Activated B cell treated with CpG ODN at 0.5 μM for 24 hours (primary cell): ENCODE measurements at regions not wholly inside any gene's neighbourhood (a gene's known extent, or its start where the extent isn't known, plus 50 kb on each side); places are given as distances from the start of the nearest gene placed in this dataset.

ENCODE experiments used
- ATAC-seq: fragments of 200-7000 bp; cut with Tn5 transposase; one replicate; pipeline ENCODE4 v1.10.0; 2021; ENCODE audit warnings: low read depth, mild to moderate bottlenecking, moderate library complexity
- CTCF ChIA-PET: fragments of 350-600 bp; sonication (Branson Sonifier 250); formaldehyde crosslinking; loops from one replicate; lab custom pipeline; 2021; ENCODE audit warnings: antibody characterized with exemption; lab: Charles Lee
- POLR2A ChIA-PET: fragments of 350-600 bp; sonication (Branson Sonifier 250); formaldehyde crosslinking; loops from one replicate; lab custom pipeline; 2021; ENCODE audit warnings: antibody characterized with exemption; lab: Charles Lee
- DNase-seq: peaks from one replicate; pipeline ENCODE4 v3.0.0; 2022
- H3K27ac Mint-ChIP-seq: one replicate; pipeline ENCODE4 v1.8.0; 2020; ENCODE audit warnings: mixed read lengths
- H3K27me3 Mint-ChIP-seq: one replicate; pipeline ENCODE4 v1.8.0; 2021; ENCODE audit warnings: mixed read lengths
- H3K36me3 Mint-ChIP-seq: one replicate; pipeline ENCODE4 v1.8.0; 2021; ENCODE audit warnings: low read depth, mixed read lengths
- H3K4me1 Mint-ChIP-seq: one replicate; pipeline ENCODE4 v1.8.0; 2021; ENCODE audit warnings: mixed read lengths
- H3K4me3 Mint-ChIP-seq: one replicate; pipeline ENCODE4 v1.8.0; 2020; ENCODE audit warnings: mild to moderate bottlenecking, mixed read lengths
- H3K9me3 Mint-ChIP-seq: one replicate; pipeline ENCODE4 v1.8.0; 2020; ENCODE audit warnings: mixed read lengths
- intact Hi-C: fragments of 100-400 bp; cut with micrococcal nuclease; formaldehyde crosslinking; loops from one replicate; pipeline ENCODE4 v1.15.1; 2024
- TF ChIP-seq, protein P1 (sequence below): fragments of 200-600 bp; IDR thresholded peaks from one replicate; pipeline ENCODE4 v1.8.0; 2022; ENCODE audit warnings: antibody characterized with exemption, mild to moderate bottlenecking

DNA sequence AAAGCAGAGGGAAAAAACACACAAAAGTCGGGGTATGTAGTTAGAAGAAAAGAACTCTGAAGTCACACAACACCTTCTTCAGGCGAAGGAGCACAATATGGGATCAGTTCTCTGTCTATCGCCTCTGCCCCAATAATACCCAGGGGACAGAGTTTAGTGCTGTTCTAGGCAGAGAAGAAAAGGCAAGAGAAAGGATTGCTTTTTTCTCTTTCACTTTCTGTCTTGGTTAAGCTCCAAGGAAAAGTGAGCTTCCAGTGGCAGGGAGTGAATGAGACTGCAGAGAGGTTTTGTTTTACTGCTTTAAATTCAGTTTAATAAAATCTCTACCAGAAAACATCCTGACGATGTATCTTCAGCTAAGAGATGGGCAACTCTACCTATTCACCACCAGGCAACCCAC, 86.6 kb upstream of the STXBP5 start:
- TF ChIP-seq, protein P1, sequence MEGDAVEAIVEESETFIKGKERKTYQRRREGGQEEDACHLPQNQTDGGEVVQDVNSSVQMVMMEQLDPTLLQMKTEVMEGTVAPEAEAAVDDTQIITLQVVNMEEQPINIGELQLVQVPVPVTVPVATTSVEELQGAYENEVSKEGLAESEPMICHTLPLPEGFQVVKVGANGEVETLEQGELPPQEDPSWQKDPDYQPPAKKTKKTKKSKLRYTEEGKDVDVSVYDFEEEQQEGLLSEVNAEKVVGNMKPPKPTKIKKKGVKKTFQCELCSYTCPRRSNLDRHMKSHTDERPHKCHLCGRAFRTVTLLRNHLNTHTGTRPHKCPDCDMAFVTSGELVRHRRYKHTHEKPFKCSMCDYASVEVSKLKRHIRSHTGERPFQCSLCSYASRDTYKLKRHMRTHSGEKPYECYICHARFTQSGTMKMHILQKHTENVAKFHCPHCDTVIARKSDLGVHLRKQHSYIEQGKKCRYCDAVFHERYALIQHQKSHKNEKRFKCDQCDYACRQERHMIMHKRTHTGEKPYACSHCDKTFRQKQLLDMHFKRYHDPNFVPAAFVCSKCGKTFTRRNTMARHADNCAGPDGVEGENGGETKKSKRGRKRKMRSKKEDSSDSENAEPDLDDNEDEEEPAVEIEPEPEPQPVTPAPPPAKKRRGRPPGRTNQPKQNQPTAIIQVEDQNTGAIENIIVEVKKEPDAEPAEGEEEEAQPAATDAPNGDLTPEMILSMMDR: no peak
- Mint-ChIP-seq H3K4me3 (no peak overlapping the region), H3K27ac (no peak overlapping the region), H3K36me3 (no peaks in the 10 kb centered on the region), H3K9me3 (peaks cover 5% of the 10 kb centered on the region), H3K4me1 (no peaks in the 10 kb centered on the region), H3K27me3 (peaks cover 6% of the 10 kb centered on the region)
- POLR2A ChIA-PET: no interaction called here
- no peak for ATAC-seq
- DNase-seq: no peak
- CTCF ChIA-PET: no interaction called here
- intact Hi-C loops: no loop called here

DNA sequence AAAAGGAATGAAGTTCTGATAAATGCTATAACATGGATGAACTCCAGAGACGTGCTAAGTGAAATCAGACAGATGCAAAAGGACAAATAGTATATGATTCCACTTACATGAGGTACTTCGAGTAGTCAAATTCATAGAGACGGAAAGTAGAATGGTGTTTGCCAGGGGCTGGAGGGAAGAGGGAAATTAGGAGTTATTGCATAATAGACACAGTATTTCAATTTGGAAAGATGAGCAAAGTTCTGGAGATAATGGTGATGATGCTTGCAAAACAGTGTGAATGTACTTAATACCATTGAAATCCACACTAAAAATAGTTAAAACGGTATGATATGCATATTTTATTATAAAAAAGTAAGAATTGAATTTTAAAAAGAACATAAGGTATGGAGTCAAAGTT, 84.9 kb upstream of the STXBP5 start:
- intact Hi-C loops: no loop called here
- Mint-ChIP-seq H3K27me3 (peaks cover 10% of the 10 kb centered on the region), H3K36me3 (no peaks in the 10 kb centered on the region), H3K4me3 (no peak overlapping the region), H3K9me3 (peaks cover 5% of the 10 kb centered on the region), H3K4me1 (no peaks in the 10 kb centered on the region), H3K27ac (no peak overlapping the region)
- ATAC-seq: no peak
- TF ChIP-seq, protein P1: no peak
- no peak for DNase-seq
- CTCF ChIA-PET: no interaction called here
- POLR2A ChIA-PET: no interaction called here

DNA sequence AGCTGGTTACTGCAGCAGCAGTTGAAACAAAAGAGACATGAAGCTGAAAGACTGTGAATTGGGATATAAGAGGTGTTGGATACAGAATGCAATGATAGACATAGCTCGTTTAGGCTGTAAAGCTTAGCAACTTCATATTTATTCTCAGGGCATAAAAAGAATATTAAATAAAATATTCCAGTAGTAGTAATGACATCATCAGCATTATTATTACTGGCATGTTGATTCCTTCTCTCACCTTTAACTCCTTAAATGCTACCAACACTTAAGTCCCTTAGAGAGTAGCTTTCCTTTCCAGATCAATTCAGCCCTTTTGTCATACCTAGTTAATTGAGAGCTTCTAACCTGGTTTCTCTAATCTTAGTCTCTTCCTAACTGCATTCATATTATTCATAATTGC, 81.4 kb upstream of the STXBP5 start:
- Mint-ChIP-seq H3K9me3 (peaks cover 5% of the 10 kb centered on the region), H3K4me3 (no peak overlapping the region), H3K4me1 (no peaks in the 10 kb centered on the region), H3K27me3 (peaks cover 5% of the 10 kb centered on the region), H3K27ac (no peak overlapping the region), H3K36me3 (no peaks in the 10 kb centered on the region)
- POLR2A ChIA-PET: no interaction called here
- intact Hi-C loops: no loop called here
- DNase-seq: no peak
- ATAC-seq: no peak
- TF ChIP-seq, protein P1: no peak
- CTCF ChIA-PET: no interaction called here

DNA sequence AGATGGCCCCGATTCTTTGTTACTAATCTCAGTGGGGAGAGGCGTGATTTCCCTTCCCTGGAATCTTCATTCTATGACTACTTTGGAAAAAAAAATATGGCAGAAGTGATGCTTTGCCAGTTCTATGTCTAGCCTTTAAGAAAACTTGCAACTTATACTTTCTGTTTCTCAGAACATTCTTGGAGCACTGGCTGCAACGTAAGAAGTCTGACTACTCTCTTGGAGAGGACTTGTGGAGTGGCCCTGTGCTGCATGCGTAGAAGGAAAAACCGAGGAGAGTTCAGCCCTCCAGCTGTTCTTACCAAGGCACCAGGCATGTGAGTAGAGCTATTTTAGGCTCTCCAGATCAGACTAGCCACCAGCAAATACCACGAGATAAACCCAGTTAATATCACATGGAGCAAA, 77.6 kb upstream of the STXBP5 start:
- intact Hi-C loops: no loop called here
- no peak for DNase-seq

DNA sequence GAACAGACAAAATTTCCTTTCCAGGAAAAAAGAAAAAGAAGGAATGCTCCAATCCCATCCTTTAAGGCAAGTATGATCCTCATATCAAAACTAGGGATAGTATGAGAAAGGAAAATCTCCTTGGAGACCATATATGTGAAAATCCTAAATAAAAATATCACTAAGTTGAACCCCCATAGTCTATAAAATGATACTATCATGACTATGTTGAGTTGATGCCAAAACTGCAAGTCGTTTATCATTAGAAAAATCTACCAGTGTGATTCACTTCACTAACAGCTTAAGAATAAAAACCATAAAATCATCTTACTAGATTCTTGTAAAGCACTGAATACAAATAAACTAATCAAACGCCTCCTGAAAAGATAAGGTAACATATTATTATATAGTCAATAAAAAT, 76.6 kb upstream of the STXBP5 start:
- Mint-ChIP-seq H3K27ac (no peak overlapping the region), H3K4me1 (no peaks in the 10 kb centered on the region), H3K9me3 (no peaks in the 10 kb centered on the region), H3K27me3 (peaks cover 5% of the 10 kb centered on the region), H3K36me3 (no peaks in the 10 kb centered on the region), H3K4me3 (no peak overlapping the region)
- no peak for DNase-seq
- POLR2A ChIA-PET: no interaction called here
- TF ChIP-seq, protein P1: no peak
- intact Hi-C loops: no loop called here
- ATAC-seq: no peak
- CTCF ChIA-PET: no interaction called here

More for the DNA sequence above, 77.6 kb upstream of the STXBP5 start:
- H3K27ac Mint-ChIP-seq: no peak overlapping the region
- ChIA-PET CTCF (no interaction called here), POLR2A (no interaction called here)
- TF ChIP-seq, protein P1: no peak
- H3K36me3 Mint-ChIP-seq: no peaks in the 10 kb centered on the region
- no peaks in the 10 kb centered on the region for H3K4me1 Mint-ChIP-seq
- ATAC-seq: no peak
- H3K27me3 Mint-ChIP-seq: peaks cover 5% of the 10 kb centered on the region
- no peak overlapping the region for H3K4me3 Mint-ChIP-seq
- no peaks in the 10 kb centered on the region for H3K9me3 Mint-ChIP-seq
